Progenitor cell of endocrine pancreas (in vitro differentiated cells): ENCODE measurements at regions not wholly inside any gene's neighbourhood (a gene's known extent, or its start where the extent isn't known, plus 50 kb on each side); places are given as distances from the start of the nearest gene placed in this dataset.

Experiments used
- DNase-seq: peaks from one replicate; pipeline ENCODE4 v3.0.0; 2021; ENCODE audit warnings: low spot score; ENCODE audit not compliant: unreplicated experiment
- H3K27ac Mint-ChIP-seq: 2 replicates; pipeline ENCODE4 v1.8.0; 2021; ENCODE audit warnings: mild to moderate bottlenecking, moderate library complexity, mixed read lengths
- H3K27me3 Mint-ChIP-seq: 2 replicates; pipeline ENCODE4 v1.8.0; 2021; ENCODE audit warnings: mixed read lengths
- H3K36me3 Mint-ChIP-seq: 2 replicates; pipeline ENCODE4 v1.8.0; 2022; ENCODE audit warnings: mixed read lengths; ENCODE audit not compliant: insufficient read depth
- H3K4me1 Mint-ChIP-seq: 2 replicates; pipeline ENCODE4 v1.8.0; 2021; ENCODE audit warnings: low read depth, mixed read lengths
- H3K4me3 Mint-ChIP-seq: 2 replicates; pipeline ENCODE4 v1.8.0; 2021; ENCODE audit warnings: low read depth, mild to moderate bottlenecking, moderate library complexity, mixed read lengths
- H3K9me3 Mint-ChIP-seq: 2 replicates; pipeline ENCODE4 v1.8.0; 2021; ENCODE audit warnings: low read depth, mixed read lengths
- TF ChIP-seq, protein P1 (sequence below): fragments of 200-600 bp; sonication (generic); IDR thresholded peaks from one replicate; pipeline ENCODE4 v1.5.0; 2021; ENCODE audit warnings: antibody characterized with exemption, mild to moderate bottlenecking; ENCODE audit not compliant: unreplicated experiment

DNA sequence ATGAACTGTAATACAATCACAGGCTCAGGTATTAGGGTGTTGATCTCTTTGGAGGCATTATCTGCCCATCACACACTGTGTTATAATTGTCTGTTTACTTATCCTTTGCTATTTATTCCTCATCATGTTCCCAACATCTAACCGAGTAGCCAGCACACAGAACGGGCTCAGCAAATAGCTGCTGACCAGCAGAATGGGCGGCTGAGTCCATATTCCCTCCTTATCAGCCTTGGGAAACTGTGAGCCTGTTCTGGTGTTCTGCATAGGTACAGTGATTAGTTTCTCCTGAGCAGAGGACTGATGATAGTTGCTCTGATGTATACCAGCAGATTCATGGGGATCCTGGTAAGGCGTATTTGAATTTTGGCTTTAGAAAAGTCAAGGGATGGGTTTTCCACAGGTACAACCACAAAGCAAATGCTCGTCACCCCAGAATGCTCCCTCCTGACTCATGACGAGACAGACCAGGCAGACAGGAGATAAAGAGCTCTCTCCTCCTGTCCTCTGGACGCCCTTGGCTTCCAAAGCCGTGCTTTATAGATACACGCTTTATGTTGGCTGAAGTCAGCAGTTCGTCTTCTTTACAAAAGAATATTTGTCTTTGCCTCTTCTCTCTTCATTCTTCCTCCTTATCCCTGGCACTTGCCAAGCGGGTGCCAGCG lies 166.7 kb downstream of the TTLL2 start:
- TF ChIP-seq, protein P1, sequence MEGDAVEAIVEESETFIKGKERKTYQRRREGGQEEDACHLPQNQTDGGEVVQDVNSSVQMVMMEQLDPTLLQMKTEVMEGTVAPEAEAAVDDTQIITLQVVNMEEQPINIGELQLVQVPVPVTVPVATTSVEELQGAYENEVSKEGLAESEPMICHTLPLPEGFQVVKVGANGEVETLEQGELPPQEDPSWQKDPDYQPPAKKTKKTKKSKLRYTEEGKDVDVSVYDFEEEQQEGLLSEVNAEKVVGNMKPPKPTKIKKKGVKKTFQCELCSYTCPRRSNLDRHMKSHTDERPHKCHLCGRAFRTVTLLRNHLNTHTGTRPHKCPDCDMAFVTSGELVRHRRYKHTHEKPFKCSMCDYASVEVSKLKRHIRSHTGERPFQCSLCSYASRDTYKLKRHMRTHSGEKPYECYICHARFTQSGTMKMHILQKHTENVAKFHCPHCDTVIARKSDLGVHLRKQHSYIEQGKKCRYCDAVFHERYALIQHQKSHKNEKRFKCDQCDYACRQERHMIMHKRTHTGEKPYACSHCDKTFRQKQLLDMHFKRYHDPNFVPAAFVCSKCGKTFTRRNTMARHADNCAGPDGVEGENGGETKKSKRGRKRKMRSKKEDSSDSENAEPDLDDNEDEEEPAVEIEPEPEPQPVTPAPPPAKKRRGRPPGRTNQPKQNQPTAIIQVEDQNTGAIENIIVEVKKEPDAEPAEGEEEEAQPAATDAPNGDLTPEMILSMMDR = no peak
- Mint-ChIP-seq H3K27ac (peak overlapping the region; percentile 91), H3K9me3 (no peaks in the 10 kb centered on the region), H3K27me3 (peaks cover 8% of the 10 kb centered on the region), H3K36me3 (no peaks in the 10 kb centered on the region), H3K4me3 (no peak overlapping the region), H3K4me1 (peaks cover 48% of the 10 kb centered on the region)
- DNase-seq = no peak

DNA sequence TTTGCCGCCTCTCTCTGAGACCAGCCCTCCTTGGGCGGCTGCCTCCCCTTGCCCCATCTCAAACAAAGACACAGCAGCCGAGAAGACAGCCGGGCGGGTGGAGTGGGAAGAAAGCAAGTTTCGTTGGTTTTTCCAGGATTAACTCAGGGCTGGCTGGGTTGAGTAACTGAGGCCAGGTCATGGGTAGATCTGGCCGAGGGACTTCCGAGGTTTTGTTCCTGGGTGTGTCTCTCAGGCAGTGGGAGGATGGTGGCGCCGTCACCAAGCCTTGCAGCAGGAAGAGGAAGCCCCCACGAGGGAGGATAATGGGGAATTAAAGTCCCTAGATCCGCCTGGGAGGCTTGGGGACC lies 167.2 kb downstream of the TTLL2 start:
- H3K9me3 Mint-ChIP-seq = no peaks in the 10 kb centered on the region
- no peak for DNase-seq

DNA sequence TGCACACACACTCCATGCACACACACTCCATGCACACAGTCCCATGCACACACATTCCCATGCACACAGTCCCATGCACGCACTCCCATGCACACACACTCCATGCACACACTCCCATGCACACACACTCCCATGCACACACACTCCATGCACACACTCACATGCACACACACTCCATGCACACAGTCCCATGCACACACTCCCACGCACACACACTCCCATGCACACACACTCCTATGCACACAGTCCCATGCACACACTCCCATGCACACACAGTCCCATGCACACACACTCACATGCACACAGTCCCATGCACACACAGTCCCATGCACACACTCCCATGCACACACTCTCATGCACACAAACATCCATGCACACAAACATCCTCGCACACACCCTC lies 168.4 kb downstream of the TTLL2 start:
- Mint-ChIP-seq H3K27me3 (no peaks in the 10 kb centered on the region), H3K4me3 (no peak overlapping the region), H3K36me3 (no peaks in the 10 kb centered on the region), H3K9me3 (no peaks in the 10 kb centered on the region), H3K4me1 (peaks cover 48% of the 10 kb centered on the region), H3K27ac (no peak overlapping the region)
- TF ChIP-seq, protein P1 = no peak
- DNase-seq = no peak

More for the DNA sequence above, 167.2 kb downstream of the TTLL2 start:
- H3K27ac Mint-ChIP-seq = peak overlapping the region; percentile 91
- H3K27me3 Mint-ChIP-seq = peaks cover 8% of the 10 kb centered on the region
- TF ChIP-seq, protein P1 = no peak
- H3K4me1 Mint-ChIP-seq = peaks cover 48% of the 10 kb centered on the region
- H3K36me3 Mint-ChIP-seq = no peaks in the 10 kb centered on the region
- H3K4me3 Mint-ChIP-seq = no peak overlapping the region

DNA sequence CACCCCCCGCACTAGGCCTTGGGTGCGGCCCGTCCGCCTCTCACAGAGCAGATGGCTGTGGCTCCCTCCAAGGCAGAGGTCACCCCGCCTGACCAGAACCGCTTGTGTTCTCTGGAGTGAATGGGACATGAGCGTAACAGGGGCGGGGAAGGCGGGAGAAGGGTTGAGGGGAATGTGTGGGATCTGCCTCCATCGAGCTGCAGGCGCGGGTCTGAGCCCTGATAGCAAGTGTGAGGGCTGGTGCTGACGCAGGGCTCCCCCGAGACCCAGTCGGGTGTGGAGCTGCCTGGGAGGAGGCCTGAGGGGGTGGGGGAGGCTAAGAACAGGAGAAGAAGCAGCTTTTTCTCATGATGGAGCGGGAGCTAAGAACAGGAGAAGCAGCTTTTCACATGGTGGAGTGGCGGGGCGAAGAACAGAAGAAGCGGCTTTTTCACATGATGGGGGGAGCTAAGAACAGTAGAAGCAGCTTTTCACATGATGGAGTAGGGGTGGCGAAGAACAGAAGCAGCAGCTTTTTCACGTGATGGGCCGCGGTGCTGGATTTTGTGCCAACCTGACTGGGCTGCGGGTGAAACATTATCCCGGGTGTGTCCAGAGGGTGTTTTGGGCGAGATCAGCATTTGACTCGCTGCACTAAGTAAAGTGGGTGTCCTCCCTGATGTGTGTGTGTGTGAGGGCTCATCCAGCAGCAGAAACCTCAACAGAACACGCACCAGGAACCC lies 169.3 kb downstream of the TTLL2 start:
- no peaks in the 10 kb centered on the region for H3K27me3 Mint-ChIP-seq
- no peak overlapping the region for H3K4me3 Mint-ChIP-seq
- no peak for DNase-seq
- H3K36me3 Mint-ChIP-seq = no peaks in the 10 kb centered on the region
- H3K4me1 Mint-ChIP-seq = peaks cover 46% of the 10 kb centered on the region
- TF ChIP-seq, protein P1 = no peak
- peak overlapping the region; percentile 73 for H3K27ac Mint-ChIP-seq
- H3K9me3 Mint-ChIP-seq = no peaks in the 10 kb centered on the region

DNA sequence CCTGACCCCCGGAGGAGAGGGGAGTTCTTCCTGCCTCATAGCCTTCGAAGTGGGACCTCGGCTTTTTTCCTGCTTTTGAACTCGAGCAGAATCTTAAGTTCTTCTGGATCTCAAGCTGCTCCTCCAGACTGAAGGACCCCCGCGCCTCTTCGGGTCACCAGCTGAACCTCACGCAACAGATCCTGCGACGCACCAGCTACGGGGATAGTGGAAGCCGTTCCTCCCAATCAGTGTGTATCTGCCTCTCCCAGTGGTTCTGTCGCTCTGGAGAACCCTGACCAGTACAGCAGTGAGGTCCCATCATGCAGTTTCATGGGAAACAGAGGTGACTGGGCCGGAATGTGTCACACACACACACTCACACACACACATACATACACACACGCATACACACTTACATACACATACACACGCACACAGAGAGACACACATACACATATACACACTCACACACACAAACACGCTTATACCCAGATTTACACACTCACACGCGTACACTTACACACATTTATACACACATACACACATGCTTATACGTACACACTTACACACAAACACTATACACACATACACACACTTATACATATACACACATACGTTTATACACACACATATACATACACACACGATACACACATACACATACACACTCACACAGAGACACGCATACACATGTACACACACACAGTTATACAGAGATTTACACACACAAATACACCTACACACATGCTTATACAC lies 170.0 kb downstream of the TTLL2 start:
- Mint-ChIP-seq H3K4me1 (peaks cover 47% of the 10 kb centered on the region), H3K27me3 (no peaks in the 10 kb centered on the region), H3K9me3 (no peaks in the 10 kb centered on the region), H3K36me3 (no peaks in the 10 kb centered on the region), H3K27ac (no peak overlapping the region), H3K4me3 (no peak overlapping the region)
- DNase-seq = no peak
- TF ChIP-seq, protein P1 = no peak
